Stimulated activated CD8-positive, alpha-beta memory T cell treated with anti-CD3 and anti-CD28 coated beads, Interleukin-7, amount 100 ng/mL, for 1 hour (primary cell): ENCODE measurements at regions not wholly inside any gene's neighbourhood (a gene's known extent, or its start where the extent isn't known, plus 50 kb on each side); places are given as distances from the start of the nearest gene placed in this dataset.

Source experiments
- DNase-seq, 2 donors: peaks; one replicate each; pipeline ENCODE4 v3.0.0-alpha.2; 2020; ENCODE audit warnings: low read depth in 2 of 2

DNA sequence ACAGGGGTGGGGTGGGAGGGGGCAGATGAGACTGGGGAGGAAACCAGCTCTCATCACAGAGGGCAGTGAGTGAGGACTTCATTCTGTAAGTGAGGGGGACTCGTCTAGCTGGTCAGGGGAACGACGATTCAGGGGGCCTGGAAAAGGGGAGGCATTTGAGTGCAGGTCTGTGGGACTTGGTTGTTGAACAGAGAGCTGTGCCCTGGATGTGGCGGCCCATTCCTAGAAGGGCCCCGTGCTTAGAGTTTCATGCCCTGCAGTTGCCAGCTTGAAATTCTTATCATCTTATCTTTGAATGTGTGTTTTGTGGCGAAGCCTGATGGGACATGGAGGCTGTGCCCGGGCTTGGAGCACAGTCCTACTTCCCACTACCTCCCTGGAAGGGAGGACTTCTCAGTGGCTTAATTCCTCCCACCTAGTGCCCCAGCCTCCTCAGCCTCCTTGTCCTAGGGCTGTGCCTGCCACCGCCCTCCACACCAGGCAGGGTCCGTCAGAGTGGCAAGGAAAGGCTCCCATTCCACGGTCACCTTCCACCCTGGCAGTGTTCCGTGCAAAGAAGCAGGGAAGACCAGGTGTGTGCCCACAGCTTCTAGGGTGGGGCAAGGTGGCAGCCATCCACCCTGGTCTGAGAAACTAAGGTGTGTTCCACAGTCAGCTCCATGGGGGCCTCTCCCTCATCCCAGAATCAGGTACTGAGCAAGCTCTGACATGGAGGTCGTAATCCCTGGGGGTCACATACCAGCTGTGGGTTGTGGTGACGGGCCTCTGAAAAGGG is 59.7 kb upstream of the LMO1 start:
- DNase-seq: no peak

DNA sequence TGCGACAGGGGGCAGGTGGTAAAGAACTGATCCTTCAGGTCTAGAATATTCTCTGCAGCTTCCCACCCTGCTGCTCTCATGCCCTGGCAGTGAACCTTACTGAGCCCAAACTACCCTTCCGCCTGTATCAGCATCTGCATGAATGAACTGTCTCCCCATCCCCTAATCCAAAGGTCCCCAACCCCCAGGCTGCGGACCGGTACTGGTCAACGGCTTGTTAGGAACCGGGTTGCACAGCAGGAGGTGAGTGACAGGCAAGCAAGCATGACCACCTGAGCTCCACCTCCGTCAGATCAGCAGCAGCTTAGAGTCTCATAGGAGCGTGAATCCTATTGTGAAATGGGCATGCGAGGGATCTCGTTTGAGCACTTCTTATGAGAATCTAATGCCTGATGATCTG is 58.2 kb upstream of the LMO1 start:
- no peak for DNase-seq

DNA sequence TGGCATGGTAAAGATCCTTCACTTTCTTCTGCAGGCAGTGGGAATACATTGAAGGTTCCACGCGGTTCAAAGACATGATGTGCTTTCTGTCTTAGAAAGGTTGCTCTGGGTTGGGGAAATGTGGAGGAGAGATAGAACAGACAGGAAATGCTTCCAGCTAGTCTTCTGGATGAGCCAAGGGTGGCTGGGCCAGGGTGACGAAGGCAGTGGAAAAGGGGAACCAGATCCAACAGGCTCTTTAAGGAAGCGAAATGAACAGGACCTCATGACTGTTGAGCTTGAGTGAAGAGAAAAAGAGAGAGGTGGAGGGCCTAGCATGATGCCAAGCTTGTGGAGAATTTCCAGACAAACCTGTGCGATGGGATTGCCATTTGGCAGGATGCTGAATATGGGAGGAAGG is 56.4 kb upstream of the LMO1 start:
- DNase-seq: no peak

DNA sequence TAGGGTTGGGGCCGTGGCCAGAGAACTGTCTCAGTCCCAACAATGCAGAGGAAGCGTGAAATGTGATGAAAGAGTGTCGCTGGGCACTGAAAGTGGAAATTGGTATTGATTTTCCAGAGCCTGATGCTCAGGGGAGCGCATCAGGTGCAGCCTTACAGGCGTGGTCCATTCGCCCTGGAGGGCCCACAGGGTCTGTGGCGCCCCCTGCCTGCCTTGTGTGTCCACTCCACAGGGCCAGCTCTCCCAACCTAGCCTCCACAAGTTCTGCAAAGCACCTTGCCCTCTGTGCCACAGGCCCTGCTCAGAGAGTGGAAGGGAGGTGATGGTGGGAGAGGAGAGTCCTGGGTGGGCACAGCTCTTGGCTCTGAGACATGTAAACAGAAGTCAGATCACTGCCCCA is 54.9 kb upstream of the LMO1 start:
- DNase-seq: no peak

DNA sequence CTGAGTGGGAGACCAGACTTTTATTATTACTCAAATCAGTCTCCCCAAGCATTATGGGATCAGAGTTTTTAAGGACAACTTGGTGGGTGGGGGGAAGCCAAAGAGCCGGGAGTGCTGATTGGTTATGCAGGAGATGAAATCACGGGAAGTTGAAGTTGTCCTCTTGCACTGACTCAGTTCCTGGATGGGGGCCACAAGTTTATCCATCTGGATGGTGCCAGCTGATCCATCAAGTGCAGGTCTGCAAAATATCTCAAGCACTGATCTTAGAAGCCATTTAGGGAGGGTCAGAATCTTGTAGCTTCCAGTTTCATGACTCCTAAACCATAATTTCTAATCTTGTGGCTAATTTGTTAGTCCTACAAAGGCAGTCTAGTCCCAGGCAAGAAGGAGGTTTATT is 53.5 kb upstream of the LMO1 start:
- no peak for DNase-seq

DNA sequence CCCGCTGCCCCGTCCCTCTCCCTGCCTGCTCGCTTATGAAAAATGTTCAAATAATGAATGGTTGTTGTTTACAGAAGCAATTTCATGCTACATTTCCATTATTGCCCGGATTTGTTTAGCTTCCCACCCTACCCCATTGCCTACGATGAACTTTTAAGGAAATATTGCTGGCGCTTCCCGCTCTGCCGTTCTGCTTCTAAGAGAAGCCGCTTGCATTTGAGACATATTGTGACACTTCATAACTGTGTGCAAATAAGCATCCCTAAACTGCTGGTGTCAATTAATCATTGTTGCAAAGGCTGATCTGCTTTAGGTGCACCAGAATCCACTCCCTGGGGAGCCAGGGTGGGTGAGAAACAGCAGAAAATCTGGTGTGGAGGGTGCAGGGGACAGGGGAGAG is 52.3 kb upstream of the LMO1 start:
- no peak for DNase-seq

DNA sequence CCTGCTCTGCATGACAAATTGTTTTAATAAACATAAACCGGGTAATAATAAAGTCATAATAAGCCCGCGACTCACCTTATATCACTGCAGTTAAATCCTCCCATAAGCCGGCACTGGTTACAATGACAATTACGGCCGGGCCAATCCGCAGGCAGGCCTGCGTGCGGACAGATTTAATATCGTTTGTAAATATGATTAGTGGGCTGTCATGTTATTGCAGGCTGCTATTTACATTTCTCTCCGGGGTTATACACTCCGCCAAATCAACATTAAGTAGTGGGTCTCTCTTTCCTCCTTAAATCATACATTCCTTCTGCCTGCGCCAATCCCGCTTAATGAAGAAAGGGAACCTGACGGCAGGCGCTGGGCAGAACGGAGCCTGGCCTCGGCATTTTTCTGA is 51.8 kb upstream of the LMO1 start:
- DNase-seq: no peak

DNA sequence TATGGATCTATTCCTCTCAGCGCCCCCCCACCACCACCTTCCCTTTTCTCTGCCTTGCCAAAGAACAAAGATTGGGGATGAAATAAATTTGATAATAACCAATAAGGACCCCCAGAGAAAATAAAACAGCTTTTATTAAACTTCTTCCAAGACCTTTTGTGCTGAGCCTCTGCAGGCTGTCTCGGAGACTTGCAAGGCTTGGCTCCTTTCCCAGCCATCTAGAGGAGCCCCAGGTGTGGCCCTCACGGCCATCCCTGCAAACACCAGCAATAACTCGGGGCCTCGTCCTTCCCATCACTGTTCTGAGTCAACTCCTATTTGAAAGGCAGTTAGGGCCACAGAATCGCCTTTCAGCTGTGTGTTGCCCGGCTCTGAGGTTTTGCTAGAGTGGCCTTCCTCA is 51.2 kb upstream of the LMO1 start:
- no peak for DNase-seq

DNA sequence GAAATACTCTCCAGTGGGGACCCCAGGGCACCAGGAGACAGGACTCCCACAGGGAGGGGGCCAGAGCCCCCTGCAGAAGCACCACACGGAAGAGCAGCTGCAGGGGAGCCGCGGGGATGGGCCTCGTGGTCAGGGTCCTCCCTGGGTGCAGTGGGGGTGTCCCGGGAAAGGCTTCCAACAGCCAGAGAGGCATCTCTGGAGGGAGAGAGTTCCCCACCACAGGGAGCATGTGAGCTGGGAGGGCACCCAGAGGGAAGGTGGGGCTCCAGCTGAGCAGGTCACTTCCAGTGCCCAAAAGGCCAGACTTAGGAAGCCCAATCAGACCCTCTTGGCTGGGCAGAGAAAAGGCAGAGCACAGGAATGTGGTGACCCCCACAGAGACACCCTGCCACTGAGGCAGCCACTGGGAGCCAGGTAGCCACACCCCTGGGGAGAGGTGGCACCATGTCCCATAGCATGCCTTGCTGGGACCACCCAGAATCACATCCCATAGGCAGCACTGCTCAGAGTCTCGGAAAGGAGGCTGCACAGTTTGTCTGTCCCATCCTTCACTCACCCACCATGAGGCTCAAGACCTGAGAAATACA is 49.9 kb upstream of the LMO1 start:
- DNase-seq: no peak
